ENCODE measurements at regions not wholly inside any gene's neighbourhood (a gene's known extent, or its start where the extent isn't known, plus 50 kb on each side); places are given as distances from the start of the nearest gene placed in this dataset.
"Not testable (repeated sequence)": the region's sequence is repeated elsewhere in the genome, so short reads cannot be mapped to it uniquely, and the experiment has no call there.

DNA sequence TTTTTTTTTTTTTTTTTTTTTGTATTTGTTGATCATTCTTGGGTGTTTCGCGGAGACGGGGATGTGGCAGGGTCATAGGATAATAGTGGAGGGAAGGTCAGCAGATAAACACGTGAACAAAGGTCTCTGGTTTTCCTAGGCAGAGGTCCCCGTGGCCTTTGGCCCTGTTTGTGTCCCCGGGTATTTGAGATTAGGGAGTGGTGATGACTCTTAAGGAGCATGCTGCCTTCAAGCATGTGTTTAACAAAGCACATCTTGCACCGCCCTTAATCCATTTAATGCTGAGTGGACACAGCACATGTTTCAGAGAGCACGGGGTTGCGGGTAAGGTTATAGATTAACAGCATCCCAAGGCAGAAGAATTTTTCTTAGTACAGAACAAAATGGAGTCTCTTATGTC lies 435.8 kb upstream of the ZP4 start:
- in situ Hi-C loops (cut with HindIII; ENCODE audit: low sequenced_read_pairs); DNase-seq (ENCODE audit: low spot score): not testable (repeated sequence)

DNA sequence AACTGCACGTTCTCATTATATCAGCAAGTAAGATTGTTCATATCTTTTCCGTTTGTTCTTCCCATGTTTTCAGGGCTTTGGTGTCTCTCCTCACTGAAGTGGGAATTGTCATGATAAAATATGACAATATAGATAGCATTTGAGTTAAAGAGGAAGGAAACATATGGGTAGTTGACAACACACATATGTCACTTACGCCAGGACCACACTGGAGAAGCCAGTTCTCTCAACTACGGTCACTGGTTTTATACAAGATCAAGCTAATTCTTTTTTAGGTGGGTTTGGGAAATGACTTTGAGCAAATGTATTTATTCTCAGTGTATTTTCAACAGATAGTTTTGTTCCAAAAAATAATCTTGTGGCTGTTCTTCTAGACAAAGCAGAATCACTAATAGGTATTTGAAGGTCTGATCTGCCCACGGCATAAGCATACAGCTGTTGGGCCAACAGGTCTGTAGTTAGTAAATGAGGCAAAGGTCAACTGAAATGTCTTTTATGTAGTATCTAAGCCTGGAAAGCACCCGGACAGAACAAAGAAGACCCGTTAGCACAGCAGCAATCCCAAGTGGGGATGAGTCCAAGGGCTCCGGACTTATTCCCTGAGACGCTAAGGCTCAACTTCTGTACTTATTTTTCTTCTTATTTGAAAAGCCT lies 433.6 kb upstream of the ZP4 start:
- DNase-seq (ENCODE audit: low spot score) = no peak
- in situ Hi-C loops (cut with HindIII; ENCODE audit: low sequenced_read_pairs) = no loop called here

DNA sequence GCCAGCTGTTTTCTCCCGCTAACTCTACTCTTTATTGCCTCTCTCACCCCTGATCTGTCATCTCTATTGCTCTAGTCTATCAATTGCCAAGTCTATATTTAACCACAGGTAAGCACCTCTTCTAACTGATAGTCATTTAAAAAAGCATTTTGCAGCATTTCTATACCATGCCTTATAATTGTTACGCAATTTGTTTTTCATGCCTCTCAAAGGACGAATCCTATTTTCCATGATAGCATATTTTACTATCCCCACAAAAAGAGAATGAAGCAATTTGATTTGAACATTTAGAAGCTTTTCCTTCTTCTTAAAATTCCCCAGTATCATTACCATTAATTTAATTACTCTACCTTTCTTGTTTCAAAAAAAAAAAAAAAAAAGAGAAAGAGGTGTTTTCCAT lies 432.8 kb upstream of the ZP4 start:
- no peak for DNase-seq (ENCODE audit: low spot score)
- in situ Hi-C loops (cut with HindIII; ENCODE audit: low sequenced_read_pairs) = no loop called here

DNA sequence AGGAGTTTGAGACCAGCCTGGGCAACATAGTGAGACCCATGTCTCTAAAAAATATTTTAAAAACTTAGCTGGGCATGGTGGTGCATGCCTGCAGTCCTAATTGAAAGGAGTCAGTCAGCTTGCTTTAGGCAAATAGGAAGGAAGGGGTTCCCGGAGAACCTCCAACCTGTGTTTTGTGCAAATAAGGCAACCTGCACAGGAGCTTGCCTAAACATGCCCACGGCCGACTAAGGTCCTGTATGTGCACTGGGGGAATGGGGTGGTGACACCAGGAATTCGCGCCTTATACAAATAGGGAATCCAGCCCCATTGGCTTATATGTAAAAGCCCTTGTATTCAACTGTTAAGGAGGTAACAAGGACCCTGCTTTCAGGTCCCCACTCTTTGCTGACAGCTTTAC lies 429.2 kb upstream of the ZP4 start:
- in situ Hi-C loops (cut with HindIII; ENCODE audit: low sequenced_read_pairs) = no loop called here
- no peak for DNase-seq (ENCODE audit: low spot score)

DNA sequence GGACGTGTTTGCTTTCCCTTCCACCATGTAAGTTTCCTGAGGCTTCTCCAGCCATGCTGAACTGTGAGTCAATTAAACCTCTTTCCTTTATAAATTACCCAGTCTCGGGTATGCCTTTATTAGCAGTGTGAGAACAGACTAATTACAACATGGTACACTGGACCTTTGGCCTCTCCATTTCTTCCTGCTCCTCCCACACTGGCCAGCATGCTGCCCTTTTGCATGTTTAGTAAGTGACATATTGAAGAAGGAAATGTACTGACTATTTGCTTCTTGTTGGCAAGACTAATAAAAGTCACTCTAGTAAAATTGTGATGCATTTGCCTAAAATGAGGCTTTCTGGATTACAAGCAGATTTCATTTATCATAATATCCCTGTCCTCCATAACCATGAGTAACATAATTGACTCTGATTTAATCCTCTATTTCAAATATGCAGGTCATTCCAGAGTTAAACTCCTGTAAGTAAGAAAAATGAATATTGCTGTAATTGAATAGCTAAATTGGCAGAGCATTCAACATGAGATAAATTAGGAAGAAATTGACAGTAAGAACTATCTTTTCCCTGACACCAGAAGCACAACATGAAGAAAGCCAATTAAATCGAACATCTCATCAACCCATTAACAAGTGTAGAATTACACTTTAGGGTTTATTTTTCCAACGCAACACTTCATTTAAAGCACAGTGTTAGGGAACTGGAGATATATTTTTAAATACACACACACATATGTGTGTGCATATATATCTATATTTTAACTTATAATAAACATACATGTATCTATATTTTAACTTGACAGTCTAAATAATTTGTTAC lies 427.8 kb upstream of the ZP4 start:
- in situ Hi-C loops (cut with HindIII; ENCODE audit: low sequenced_read_pairs) = no loop called here
- no peak for DNase-seq (ENCODE audit: low spot score)

DNA sequence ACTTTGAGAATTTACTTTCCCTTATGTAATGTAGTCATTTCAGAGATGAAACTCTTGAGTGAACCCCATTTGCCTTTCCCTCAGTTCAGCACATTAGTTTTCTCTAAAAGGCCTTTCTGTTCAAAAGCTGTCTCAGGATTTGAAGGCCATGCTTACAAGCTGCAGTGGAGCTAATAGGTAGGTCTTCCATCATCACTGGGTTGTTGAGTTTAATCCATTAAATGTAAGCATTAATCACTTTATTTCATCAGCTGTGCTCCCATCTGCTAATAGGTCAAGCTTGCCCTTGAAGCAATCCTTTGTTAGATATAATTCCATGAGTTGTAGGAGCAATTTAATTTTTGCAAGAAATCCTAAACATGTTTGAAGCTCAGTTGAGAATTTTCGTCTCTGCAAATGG lies 422.2 kb upstream of the ZP4 start:
- no peak for DNase-seq (ENCODE audit: low spot score)
- in situ Hi-C loops (cut with HindIII; ENCODE audit: low sequenced_read_pairs) = no loop called here

DNA sequence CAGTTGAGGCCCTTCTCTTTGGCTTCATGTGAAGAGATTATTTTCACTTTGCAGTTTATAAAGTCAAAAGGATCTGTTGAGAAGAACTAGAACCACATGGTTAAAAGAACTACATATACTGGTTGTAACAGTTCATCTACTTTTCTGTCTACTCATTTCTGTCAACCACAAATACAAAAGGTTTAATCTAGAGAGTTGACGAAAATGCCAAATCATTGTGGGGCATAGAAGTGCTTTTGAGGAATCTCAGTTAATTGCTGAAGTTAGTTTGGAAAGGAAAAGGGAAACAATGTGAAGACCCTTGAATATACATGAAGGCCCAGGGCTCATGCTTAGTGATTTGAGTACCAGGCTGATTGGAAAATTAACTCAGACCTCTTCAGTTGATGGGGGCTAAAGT lies 415.7 kb upstream of the ZP4 start:
- no peak for DNase-seq (ENCODE audit: low spot score)
- in situ Hi-C loops (cut with HindIII; ENCODE audit: low sequenced_read_pairs) = no loop called here

DNA sequence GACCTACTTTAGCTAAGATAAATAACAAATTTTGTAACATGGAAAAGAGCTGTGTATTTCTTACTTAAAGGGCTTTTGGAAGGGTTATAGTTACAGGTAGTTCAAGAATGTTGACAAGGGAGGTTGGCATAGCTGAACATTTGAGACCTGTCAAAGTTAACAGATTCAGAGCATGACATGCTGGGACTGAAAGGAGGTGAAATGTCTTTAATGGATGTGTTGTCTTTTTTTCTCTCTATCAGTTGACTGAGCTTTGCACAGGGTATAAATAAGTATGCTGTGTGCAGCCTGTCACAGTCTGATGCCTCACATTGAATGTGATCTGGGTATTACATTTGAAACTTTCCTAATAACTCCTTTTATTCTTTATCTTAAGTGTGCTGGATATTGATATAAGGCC lies 411.9 kb upstream of the ZP4 start:
- no peak for DNase-seq (ENCODE audit: low spot score)
- in situ Hi-C loops (cut with HindIII; ENCODE audit: low sequenced_read_pairs) = no loop called here

DNA sequence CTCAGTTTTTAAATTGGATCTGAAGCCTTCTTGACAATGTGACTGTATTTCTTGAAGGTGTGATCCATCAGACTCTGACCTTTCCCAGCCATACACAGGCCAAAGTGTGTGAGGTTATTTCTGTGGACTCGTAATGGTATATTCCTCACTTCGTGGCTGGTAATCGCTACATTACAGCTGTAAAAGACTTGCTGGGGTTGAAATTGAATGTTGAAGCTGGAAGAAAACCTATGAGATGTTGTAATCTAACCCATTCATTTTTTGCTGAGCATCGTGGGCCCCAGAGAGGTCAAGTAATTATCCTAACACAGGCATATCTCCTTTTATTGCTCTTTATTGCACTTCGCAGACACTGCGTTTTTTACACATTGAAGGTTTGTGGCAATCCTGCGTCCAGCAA lies 405.6 kb upstream of the ZP4 start:
- in situ Hi-C loops (cut with HindIII; ENCODE audit: low sequenced_read_pairs) = no loop called here
- DNase-seq (ENCODE audit: low spot score) = no peak

DNA sequence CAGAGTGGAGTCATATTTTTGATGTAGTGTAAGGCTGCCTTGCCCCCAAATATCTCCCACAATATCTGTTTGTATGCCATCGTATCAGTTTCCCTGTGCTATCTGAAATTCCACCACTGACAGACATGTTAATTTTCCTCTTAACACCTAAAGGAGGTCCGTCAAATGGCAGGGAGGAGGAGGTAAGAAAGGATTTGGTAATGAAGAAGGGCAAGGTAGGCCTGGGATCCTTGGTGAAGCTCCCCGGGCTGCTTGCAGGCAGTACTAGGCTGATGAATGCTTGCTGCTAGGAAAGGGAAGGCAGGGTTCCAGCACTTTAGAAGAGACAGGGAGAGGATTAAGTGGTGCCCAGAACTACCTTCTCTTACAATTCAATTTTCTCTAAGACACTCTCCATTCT lies 402.4 kb upstream of the ZP4 start:
- in situ Hi-C loops (cut with HindIII; ENCODE audit: low sequenced_read_pairs) = no loop called here
- no peak for DNase-seq (ENCODE audit: low spot score)

DNA sequence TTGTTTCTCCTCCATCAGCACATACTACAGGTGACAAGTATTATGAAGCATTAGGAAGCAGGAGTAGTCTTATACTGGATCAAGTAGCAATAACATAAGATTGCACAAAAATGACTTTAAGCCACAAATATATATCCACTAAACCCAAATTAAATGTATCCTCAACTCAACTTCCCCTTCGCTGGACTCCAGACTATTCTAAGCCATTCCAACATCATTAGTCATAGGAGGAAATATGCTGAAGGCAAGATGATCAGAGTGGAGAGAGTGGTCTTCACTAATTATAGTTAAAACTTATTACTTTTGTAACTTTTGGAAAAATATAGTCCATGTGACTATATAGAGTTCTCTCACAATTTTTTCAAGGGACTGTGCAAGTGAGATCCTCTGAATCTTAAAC lies 390.7 kb upstream of the ZP4 start:
- in situ Hi-C loops (cut with HindIII; ENCODE audit: low sequenced_read_pairs) = no loop called here

DNA sequence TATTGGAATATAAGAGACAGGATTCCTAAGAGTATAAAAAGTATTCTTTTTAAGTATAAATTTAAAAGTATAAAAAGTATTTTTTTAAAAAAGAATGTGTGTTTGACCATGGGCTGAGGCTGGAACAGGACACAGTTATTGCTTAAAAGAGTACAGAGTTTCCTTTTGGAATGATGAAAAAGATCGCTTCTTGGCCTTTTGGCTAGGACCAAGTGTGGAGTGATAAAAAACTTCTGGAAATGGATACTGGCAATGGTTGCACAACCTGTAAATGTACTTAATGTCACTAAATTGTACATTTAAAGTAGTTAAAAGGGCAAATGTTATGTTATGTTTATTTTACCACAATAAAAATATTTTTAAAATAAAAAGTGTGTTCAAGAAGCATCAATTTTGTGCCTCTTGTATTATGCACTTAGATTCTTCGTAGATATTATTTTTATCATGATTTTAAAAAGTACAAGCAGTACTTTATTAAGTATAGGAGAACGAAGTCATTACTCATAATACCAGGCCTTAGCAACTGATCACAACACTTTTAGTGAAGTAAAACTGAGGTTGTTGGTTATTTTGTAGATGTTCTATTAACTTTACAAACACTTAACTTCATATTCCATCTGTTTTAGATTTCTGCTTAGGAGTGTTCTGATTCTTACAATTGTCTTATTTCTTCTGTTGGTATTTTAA lies 389.1 kb upstream of the ZP4 start:
- in situ Hi-C loops (cut with HindIII; ENCODE audit: low sequenced_read_pairs) = no loop called here
- DNase-seq (ENCODE audit: low spot score) = no peak

More for the DNA sequence above, 390.7 kb upstream of the ZP4 start:
- no peak for DNase-seq (ENCODE audit: low spot score)

DNA sequence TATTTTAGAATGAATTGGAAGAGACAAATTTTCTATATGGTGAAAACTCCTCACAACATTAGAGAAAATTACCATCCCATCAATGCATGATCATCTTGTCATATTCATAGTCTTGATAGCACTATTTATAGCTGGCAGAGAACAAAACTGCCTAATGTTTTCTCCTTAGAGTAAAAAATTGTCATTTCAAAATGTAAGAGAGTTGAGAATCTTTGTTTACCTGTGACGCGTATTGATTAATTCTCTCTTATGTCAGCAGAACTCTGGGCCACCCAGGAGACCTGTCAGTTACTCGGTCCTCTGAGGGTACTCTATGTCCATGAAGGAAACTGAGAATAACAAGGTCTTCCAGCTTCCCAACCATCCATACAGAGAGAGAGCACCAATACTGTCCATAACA lies 381.4 kb upstream of the ZP4 start:
- in situ Hi-C loops (cut with HindIII; ENCODE audit: low sequenced_read_pairs) = no loop called here
- DNase-seq (ENCODE audit: low spot score) = no peak

DNA sequence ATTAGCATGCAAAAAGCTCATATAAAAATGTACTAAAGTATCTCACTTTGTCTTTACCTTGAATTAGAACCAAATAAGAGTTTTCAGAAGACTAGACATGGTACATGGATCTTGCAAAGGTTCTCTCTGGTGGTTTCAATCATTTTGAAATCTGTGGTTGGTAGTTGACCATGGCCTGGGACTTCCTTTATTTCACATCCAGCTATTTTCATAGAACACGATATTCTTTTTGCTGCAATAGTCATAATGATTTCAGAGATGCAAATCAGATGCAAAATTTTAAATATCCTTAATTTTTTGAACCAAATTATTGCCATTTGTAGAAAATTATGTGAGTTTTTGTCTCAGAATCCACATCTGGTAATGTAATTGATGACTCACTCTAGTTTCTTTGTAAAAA lies 375.1 kb upstream of the ZP4 start:
- DNase-seq (ENCODE audit: low spot score) = no peak
- in situ Hi-C loops (cut with HindIII; ENCODE audit: low sequenced_read_pairs) = no loop called here

DNA sequence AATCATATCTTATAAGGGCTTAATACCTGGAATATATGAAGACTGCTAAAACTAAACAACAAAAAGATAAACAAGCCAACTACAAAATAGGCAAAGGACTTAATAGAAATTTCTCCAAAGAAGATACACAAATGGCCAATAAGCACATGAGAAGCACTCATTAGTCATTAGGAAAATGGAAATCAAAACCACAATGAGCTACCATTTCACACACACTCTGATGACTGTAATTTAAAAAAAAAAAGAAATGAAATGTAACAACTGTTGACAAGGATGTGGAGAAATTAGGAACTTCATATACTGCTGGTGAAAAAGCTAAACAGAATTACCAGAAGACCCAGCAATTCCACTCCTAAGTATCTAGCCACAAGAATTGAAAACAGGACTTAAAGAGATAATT lies 374.2 kb upstream of the ZP4 start:
- no peak for DNase-seq (ENCODE audit: low spot score)
- in situ Hi-C loops (cut with HindIII; ENCODE audit: low sequenced_read_pairs) = no loop called here

DNA sequence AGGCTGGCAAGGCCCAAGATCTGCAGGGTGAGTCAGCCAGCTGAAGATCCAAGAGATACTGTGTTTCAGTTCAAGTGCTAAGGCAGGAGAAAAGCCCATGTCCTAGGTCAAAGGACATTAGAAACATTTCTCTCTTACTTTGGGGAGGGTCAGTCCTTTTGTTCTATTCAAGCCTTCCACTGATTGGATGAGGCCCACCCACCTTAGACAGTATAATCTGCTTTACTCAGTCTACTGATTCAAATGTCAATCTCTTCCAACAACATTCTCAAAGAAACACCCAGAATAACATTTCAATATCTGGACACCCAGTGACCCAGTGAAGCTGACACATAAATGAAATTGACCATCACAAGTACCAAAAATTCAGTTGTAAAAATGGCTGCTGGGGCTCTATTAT lies 367.8 kb upstream of the ZP4 start:
- in situ Hi-C loops (cut with HindIII; ENCODE audit: low sequenced_read_pairs) = no loop called here
- DNase-seq (ENCODE audit: low spot score) = no peak

DNA sequence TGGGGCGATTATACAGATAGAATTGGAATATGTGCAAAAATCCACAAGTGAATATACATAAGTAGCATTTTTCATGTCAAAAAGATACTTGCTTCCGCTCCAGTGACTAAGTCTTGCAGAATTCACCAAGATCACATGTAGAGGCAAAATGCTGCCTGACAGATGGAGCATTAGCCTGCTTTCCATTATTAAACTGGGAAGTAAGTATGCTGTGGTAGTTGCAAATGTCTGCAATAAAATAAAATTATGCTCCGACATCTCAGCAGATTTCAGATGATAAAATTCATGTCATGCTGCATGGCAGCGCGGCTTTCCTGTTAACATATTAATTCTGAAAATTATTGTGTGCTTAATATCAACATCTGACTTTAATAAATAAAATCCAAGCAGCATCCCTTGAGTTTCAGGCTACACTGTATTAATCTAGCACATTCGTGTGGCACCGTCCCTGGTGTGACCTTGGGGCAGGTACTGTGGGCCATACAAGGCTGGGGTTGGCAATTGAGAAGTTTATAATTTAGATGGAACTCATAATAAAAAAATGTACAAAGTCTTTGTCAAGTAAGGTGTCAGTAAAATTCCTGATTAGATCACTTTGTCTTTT lies 366.4 kb upstream of the ZP4 start:
- in situ Hi-C loops (cut with HindIII; ENCODE audit: low sequenced_read_pairs) = no loop called here
- peak; percentile 67 for DNase-seq (ENCODE audit: low spot score)

DNA sequence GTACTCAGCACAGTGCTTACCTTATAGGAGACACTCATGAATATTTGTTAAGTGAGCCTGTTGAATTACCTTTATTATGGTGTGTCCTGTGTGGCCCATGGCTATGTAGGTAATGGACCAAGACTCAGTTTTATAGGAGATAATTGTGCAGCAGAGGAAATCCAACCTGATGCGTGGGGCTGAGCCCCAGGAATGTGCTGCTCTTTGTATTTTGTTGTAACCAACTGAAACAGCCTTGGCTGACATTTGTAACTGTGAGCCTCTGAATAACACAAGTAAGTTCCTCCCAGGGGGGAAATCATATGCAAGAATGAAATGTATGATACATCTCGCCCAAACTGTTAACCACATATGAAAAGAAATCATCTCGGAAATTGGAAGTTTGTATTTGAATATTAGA lies 364.2 kb upstream of the ZP4 start:
- no peak for DNase-seq (ENCODE audit: low spot score)
- in situ Hi-C loops (cut with HindIII; ENCODE audit: low sequenced_read_pairs) = no loop called here

DNA sequence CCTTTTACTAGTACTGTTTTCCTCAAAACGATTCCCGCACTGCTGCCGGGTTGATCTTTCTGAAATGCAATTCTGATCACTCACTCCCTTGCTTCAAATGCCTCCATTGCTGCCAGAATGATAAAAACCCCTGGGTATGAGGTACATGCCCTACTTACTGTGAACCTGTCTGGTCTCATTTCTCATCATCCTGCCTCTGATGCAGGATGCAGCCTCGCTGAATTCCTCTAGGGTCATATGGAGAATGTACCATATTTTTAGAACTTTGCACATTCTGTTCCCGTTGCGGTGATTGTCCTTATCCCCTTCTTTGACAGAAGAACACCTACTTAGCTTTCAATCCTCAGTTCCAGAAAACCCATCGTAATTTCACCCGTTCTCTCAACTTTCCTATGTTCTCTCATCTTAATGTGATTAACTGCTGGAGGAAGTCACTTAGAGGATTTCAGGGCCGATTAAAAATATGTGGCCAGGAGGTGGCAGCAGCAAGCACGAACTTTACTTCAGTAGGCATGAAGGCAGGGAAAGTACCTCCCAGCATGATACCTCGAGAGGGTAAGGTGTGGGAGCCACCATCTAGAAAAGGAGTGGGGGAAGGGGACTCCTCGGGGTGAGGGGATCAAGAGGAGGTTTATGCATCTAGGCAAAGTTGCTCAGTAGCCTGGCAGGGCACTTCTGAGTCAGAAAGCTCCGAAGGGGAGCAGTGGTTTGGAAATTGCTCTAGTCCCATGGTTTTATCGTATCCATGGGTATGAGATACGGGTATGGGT lies 361.5 kb upstream of the ZP4 start:
- in situ Hi-C loops (cut with HindIII; ENCODE audit: low sequenced_read_pairs) = no loop called here
- DNase-seq (ENCODE audit: low spot score) = peak; percentile 43

All from G401 (cell line).